ENCODE measurements at regions not wholly inside any gene's neighbourhood (a gene's known extent, or its start where the extent isn't known, plus 50 kb on each side); places are given as distances from the start of the nearest gene placed in this dataset.

- Histone ChIP-seq H3K9me2 (replicated peaks; ENCODE audit: insufficient read depth, low read length) (no peaks in the 10 kb centered on the region), H2AFZ (ENCODE audit: low read length) (no peak overlapping the region), H3K27ac (ENCODE audit: low read length) (no peak overlapping the region), H3K4me3 (ENCODE audit: low read length) (no peak overlapping the region), H3K9me3 (ENCODE audit: low read length) (peaks cover 58% of the 10 kb centered on the region), H4K20me1 (ENCODE audit: insufficient read depth, low read depth, low read length) (no peaks in the 10 kb centered on the region), H3K79me2 (ENCODE audit: low read length) (no peaks in the 10 kb centered on the region), H3K27me3 (ENCODE audit: low read length) (no peaks in the 10 kb centered on the region), H3K36me3 (ENCODE audit: insufficient read depth, low read length) (no peaks in the 10 kb centered on the region), H3K4me1 (ENCODE audit: low read length) (no peaks in the 10 kb centered on the region), H3K4me2 (ENCODE audit: low read depth, low read length, poor library complexity, severe bottlenecking) (no peak overlapping the region), H3K9ac (ENCODE audit: low read length) (no peak overlapping the region)
- no peak for DNase-seq
Measured at GRCh38 chrX:66900886-66901285, 262.0 kb upstream of the EDA2R start.

- no peaks in the 10 kb centered on the region for H3K27me3 ChIP-seq (ENCODE audit: low read length)
- no peak overlapping the region for H2AFZ ChIP-seq (ENCODE audit: low read length)
- H3K4me3 ChIP-seq (ENCODE audit: low read length): no peak overlapping the region
- no peaks in the 10 kb centered on the region for H3K79me2 ChIP-seq (ENCODE audit: low read length)
- no peak overlapping the region for H3K27ac ChIP-seq (ENCODE audit: low read length)
- no peaks in the 10 kb centered on the region for H3K9me2 ChIP-seq (replicated peaks; ENCODE audit: insufficient read depth, low read length)
- no peaks in the 10 kb centered on the region for H3K4me1 ChIP-seq (ENCODE audit: low read length)
- no peaks in the 10 kb centered on the region for H4K20me1 ChIP-seq (ENCODE audit: insufficient read depth, low read depth, low read length)
- no peak overlapping the region for H3K9ac ChIP-seq (ENCODE audit: low read length)
- H3K4me2 ChIP-seq (ENCODE audit: low read depth, low read length, poor library complexity, severe bottlenecking): no peak overlapping the region
- no peaks in the 10 kb centered on the region for H3K36me3 ChIP-seq (ENCODE audit: insufficient read depth, low read length)
- no peak for DNase-seq
- peaks cover 19% of the 10 kb centered on the region for H3K9me3 ChIP-seq (ENCODE audit: low read length)
Measured at GRCh38 chrX:66892004-66892403, 253.1 kb upstream of the EDA2R start.

GRCh38 chrX:66889418-66889817 is 250.5 kb upstream of the EDA2R start:
- Histone ChIP-seq H3K4me3 (ENCODE audit: low read length) (no peak overlapping the region), H3K9me2 (replicated peaks; ENCODE audit: insufficient read depth, low read length) (no peaks in the 10 kb centered on the region), H3K4me1 (ENCODE audit: low read length) (no peaks in the 10 kb centered on the region), H3K36me3 (ENCODE audit: insufficient read depth, low read length) (no peaks in the 10 kb centered on the region), H3K27me3 (ENCODE audit: low read length) (no peaks in the 10 kb centered on the region), H3K27ac (ENCODE audit: low read length) (no peak overlapping the region), H3K9ac (ENCODE audit: low read length) (no peak overlapping the region), H3K9me3 (ENCODE audit: low read length) (peaks cover 20% of the 10 kb centered on the region), H3K79me2 (ENCODE audit: low read length) (no peaks in the 10 kb centered on the region), H4K20me1 (ENCODE audit: insufficient read depth, low read depth, low read length) (no peaks in the 10 kb centered on the region), H2AFZ (ENCODE audit: low read length) (no peak overlapping the region), H3K4me2 (ENCODE audit: low read depth, low read length, poor library complexity, severe bottlenecking) (no peak overlapping the region)
- DNase-seq: no peak

GRCh38 chrX:66882101-66882500 is 243.2 kb upstream of the EDA2R start:
- Histone ChIP-seq H3K9ac (ENCODE audit: low read length) (no peak overlapping the region), H4K20me1 (ENCODE audit: insufficient read depth, low read depth, low read length) (no peaks in the 10 kb centered on the region), H3K4me3 (ENCODE audit: low read length) (no peak overlapping the region), H3K36me3 (ENCODE audit: insufficient read depth, low read length) (no peaks in the 10 kb centered on the region), H2AFZ (ENCODE audit: low read length) (no peak overlapping the region), H3K9me2 (replicated peaks; ENCODE audit: insufficient read depth, low read length) (no peaks in the 10 kb centered on the region), H3K27me3 (ENCODE audit: low read length) (no peaks in the 10 kb centered on the region), H3K27ac (ENCODE audit: low read length) (no peak overlapping the region), H3K79me2 (ENCODE audit: low read length) (no peaks in the 10 kb centered on the region), H3K4me2 (ENCODE audit: low read depth, low read length, poor library complexity, severe bottlenecking) (no peak overlapping the region), H3K9me3 (ENCODE audit: low read length) (peaks cover 44% of the 10 kb centered on the region), H3K4me1 (ENCODE audit: low read length) (no peaks in the 10 kb centered on the region)
- no peak for DNase-seq

- H3K36me3 ChIP-seq (ENCODE audit: insufficient read depth, low read length): no peaks in the 10 kb centered on the region
- H3K9ac ChIP-seq (ENCODE audit: low read length): no peak overlapping the region
- no peak overlapping the region for H3K4me2 ChIP-seq (ENCODE audit: low read depth, low read length, poor library complexity, severe bottlenecking)
- H3K4me1 ChIP-seq (ENCODE audit: low read length): no peaks in the 10 kb centered on the region
- H3K9me3 ChIP-seq (ENCODE audit: low read length): peaks cover 56% of the 10 kb centered on the region
- H2AFZ ChIP-seq (ENCODE audit: low read length): no peak overlapping the region
- H3K9me2 ChIP-seq (replicated peaks; ENCODE audit: insufficient read depth, low read length): no peaks in the 10 kb centered on the region
- no peak for DNase-seq
- no peaks in the 10 kb centered on the region for H4K20me1 ChIP-seq (ENCODE audit: insufficient read depth, low read depth, low read length)
- H3K27ac ChIP-seq (ENCODE audit: low read length): no peak overlapping the region
- H3K27me3 ChIP-seq (ENCODE audit: low read length): no peaks in the 10 kb centered on the region
- no peak overlapping the region for H3K4me3 ChIP-seq (ENCODE audit: low read length)
- no peaks in the 10 kb centered on the region for H3K79me2 ChIP-seq (ENCODE audit: low read length)
Measured at GRCh38 chrX:66876776-66877175, 237.9 kb upstream of the EDA2R start.

- H3K79me2 ChIP-seq (ENCODE audit: low read length): no peaks in the 10 kb centered on the region
- no peak overlapping the region for H2AFZ ChIP-seq (ENCODE audit: low read length)
- H3K9me2 ChIP-seq (replicated peaks; ENCODE audit: insufficient read depth, low read length): no peaks in the 10 kb centered on the region
- H3K4me3 ChIP-seq (ENCODE audit: low read length): no peak overlapping the region
- H3K4me2 ChIP-seq (ENCODE audit: low read depth, low read length, poor library complexity, severe bottlenecking): no peak overlapping the region
- H3K9ac ChIP-seq (ENCODE audit: low read length): no peak overlapping the region
- no peaks in the 10 kb centered on the region for H3K4me1 ChIP-seq (ENCODE audit: low read length)
- no peak for DNase-seq
- no peaks in the 10 kb centered on the region for H3K27me3 ChIP-seq (ENCODE audit: low read length)
- no peaks in the 10 kb centered on the region for H4K20me1 ChIP-seq (ENCODE audit: insufficient read depth, low read depth, low read length)
- peaks cover 39% of the 10 kb centered on the region for H3K9me3 ChIP-seq (ENCODE audit: low read length)
- H3K27ac ChIP-seq (ENCODE audit: low read length): no peak overlapping the region
- no peaks in the 10 kb centered on the region for H3K36me3 ChIP-seq (ENCODE audit: insufficient read depth, low read length)
Measured at GRCh38 chrX:66872771-66873170, 233.9 kb upstream of the EDA2R start.

GRCh38 chrX:66863721-66864120 is 224.8 kb upstream of the EDA2R start:
- Histone ChIP-seq H3K27ac (ENCODE audit: low read length) (no peak overlapping the region), H4K20me1 (ENCODE audit: insufficient read depth, low read depth, low read length) (no peaks in the 10 kb centered on the region), H3K9me2 (replicated peaks; ENCODE audit: insufficient read depth, low read length) (no peaks in the 10 kb centered on the region), H3K4me2 (ENCODE audit: low read depth, low read length, poor library complexity, severe bottlenecking) (no peak overlapping the region), H3K4me3 (ENCODE audit: low read length) (no peak overlapping the region), H3K79me2 (ENCODE audit: low read length) (no peaks in the 10 kb centered on the region), H3K9ac (ENCODE audit: low read length) (no peak overlapping the region), H3K36me3 (ENCODE audit: insufficient read depth, low read length) (no peaks in the 10 kb centered on the region), H3K9me3 (ENCODE audit: low read length) (peaks cover 11% of the 10 kb centered on the region), H2AFZ (ENCODE audit: low read length) (no peak overlapping the region), H3K4me1 (ENCODE audit: low read length) (no peaks in the 10 kb centered on the region), H3K27me3 (ENCODE audit: low read length) (no peaks in the 10 kb centered on the region)
- no peak for DNase-seq

GRCh38 chrX:66833426-66833825 is 194.5 kb upstream of the EDA2R start:
- Histone ChIP-seq H3K9me3 (ENCODE audit: low read length) (peaks cover 34% of the 10 kb centered on the region), H3K9me2 (replicated peaks; ENCODE audit: insufficient read depth, low read length) (no peaks in the 10 kb centered on the region), H2AFZ (ENCODE audit: low read length) (no peak overlapping the region), H3K27ac (ENCODE audit: low read length) (no peak overlapping the region), H3K79me2 (ENCODE audit: low read length) (no peaks in the 10 kb centered on the region), H3K36me3 (ENCODE audit: insufficient read depth, low read length) (no peaks in the 10 kb centered on the region), H4K20me1 (ENCODE audit: insufficient read depth, low read depth, low read length) (no peaks in the 10 kb centered on the region), H3K27me3 (ENCODE audit: low read length) (no peaks in the 10 kb centered on the region), H3K9ac (ENCODE audit: low read length) (no peak overlapping the region), H3K4me2 (ENCODE audit: low read depth, low read length, poor library complexity, severe bottlenecking) (no peak overlapping the region), H3K4me3 (ENCODE audit: low read length) (no peak overlapping the region), H3K4me1 (ENCODE audit: low read length) (no peaks in the 10 kb centered on the region)
- DNase-seq: no peak

GRCh38 chrX:66815227-66815626 is 176.3 kb upstream of the EDA2R start:
- no peaks in the 10 kb centered on the region for H3K4me1 ChIP-seq (ENCODE audit: low read length)
- no peaks in the 10 kb centered on the region for H3K79me2 ChIP-seq (ENCODE audit: low read length)
- no peak overlapping the region for H3K27ac ChIP-seq (ENCODE audit: low read length)
- H3K9me3 ChIP-seq (ENCODE audit: low read length): peaks cover 22% of the 10 kb centered on the region; the same call in 1 of the 2 replicates
- H3K9ac ChIP-seq (ENCODE audit: low read length): no peak overlapping the region
- H3K4me2 ChIP-seq (ENCODE audit: low read depth, low read length, poor library complexity, severe bottlenecking): no peak overlapping the region
- no peak overlapping the region for H3K4me3 ChIP-seq (ENCODE audit: low read length)
- DNase-seq: no peak
- H3K36me3 ChIP-seq (ENCODE audit: insufficient read depth, low read length): no peaks in the 10 kb centered on the region
- no peaks in the 10 kb centered on the region for H4K20me1 ChIP-seq (ENCODE audit: insufficient read depth, low read depth, low read length)
- no peak overlapping the region for H2AFZ ChIP-seq (ENCODE audit: low read length)
- H3K9me2 ChIP-seq (replicated peaks; ENCODE audit: insufficient read depth, low read length): no peaks in the 10 kb centered on the region
- H3K27me3 ChIP-seq (ENCODE audit: low read length): no peaks in the 10 kb centered on the region
